ENCODE measurements at regions not wholly inside any gene's neighbourhood (a gene's known extent, or its start where the extent isn't known, plus 50 kb on each side); places are given as distances from the start of the nearest gene placed in this dataset.

DNA sequence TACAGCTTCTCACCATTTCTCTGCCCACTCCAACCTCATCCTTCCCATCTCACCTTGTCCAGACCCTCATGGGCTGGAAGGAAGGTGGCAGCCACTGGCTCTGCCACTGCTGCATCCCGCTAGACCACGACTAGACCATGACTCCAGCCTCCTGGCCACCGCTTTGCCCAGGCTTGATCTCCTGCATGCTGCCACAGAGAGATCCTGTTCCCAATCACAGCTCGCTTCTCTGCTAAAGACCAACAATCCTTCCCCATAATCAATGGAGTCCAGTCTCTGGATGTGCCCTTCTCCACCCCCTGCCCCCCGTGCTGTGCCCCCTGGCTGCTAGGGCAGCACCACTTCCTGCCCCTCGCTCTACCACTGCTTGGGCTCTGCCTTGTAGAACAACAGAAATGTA is 64.9 kb upstream of the DMRTB1 start:
- Histone ChIP-seq H4K20me1 (ENCODE audit: low read depth) (no peaks in the 10 kb centered on the region), H3K4me3 (no peak overlapping the region), H3K27me3 (no peaks in the 10 kb centered on the region), H3K36me3 (no peaks in the 10 kb centered on the region), H3K4me1 (peaks cover 10% of the 10 kb centered on the region), H2AFZ (replicated peaks) (no peak overlapping the region), H3K9ac (no peak overlapping the region), H3K9me3 (ENCODE audit: low read depth) (no peaks in the 10 kb centered on the region), H3K27ac (no peak overlapping the region), H3K4me2 (no peak overlapping the region), H3F3A (ENCODE audit: low read depth) (no peaks in the 10 kb centered on the region), H3K79me2 (ENCODE audit: low read depth) (no peaks in the 10 kb centered on the region)
- TF ChIP-seq, protein P1, sequence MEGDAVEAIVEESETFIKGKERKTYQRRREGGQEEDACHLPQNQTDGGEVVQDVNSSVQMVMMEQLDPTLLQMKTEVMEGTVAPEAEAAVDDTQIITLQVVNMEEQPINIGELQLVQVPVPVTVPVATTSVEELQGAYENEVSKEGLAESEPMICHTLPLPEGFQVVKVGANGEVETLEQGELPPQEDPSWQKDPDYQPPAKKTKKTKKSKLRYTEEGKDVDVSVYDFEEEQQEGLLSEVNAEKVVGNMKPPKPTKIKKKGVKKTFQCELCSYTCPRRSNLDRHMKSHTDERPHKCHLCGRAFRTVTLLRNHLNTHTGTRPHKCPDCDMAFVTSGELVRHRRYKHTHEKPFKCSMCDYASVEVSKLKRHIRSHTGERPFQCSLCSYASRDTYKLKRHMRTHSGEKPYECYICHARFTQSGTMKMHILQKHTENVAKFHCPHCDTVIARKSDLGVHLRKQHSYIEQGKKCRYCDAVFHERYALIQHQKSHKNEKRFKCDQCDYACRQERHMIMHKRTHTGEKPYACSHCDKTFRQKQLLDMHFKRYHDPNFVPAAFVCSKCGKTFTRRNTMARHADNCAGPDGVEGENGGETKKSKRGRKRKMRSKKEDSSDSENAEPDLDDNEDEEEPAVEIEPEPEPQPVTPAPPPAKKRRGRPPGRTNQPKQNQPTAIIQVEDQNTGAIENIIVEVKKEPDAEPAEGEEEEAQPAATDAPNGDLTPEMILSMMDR (IDR thresholded peaks at IDR 0.05): no peak
- no peak for TF ChIP-seq EZH2 (IDR thresholded peaks at IDR 0.05)
- TF ChIP-seq EZH2phosphoT487 (IDR thresholded peaks at IDR 0.05): no peak
- DNase-seq (ENCODE audit: low spot score): no peak
- Mint-ChIP-seq H3K9me3 (no peaks in the 10 kb centered on the region), H3K4me1 (peaks cover 43% of the 10 kb centered on the region), H3K27me3 (ENCODE audit: insufficient read depth, low read depth) (peaks cover 8% of the 10 kb centered on the region), H3K27ac (no peak overlapping the region), H3K4me3 (no peak overlapping the region), H3K36me3 (no peaks in the 10 kb centered on the region)

DNA sequence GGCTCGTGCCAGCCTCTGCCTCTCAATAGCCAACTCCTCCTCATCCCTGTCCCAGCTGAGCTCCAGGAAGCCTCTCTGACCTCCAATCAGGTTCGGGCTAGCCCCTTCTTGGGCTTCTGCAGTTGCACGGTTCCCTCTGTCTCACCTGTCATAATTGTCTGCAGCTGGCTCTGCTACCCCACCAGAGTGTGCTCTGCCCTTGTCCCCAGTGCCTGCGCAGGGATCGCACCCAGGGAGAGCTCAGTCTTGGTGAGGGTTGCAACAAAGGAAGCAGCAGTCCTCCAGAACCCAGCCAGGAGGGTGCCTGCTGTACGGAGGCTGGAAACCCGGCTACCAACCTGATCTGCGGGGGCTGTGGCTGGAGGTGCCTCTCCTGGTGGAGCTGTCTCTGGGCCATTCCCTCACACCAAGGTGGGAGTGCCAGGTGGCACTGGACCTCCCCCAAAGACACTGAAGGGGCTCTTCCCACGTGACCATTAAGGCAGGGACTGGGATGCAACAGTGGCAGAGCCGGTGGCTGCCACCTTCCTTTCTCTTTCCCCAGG is 63.5 kb upstream of the DMRTB1 start:
- Mint-ChIP-seq H3K9me3 (no peaks in the 10 kb centered on the region), H3K36me3 (no peaks in the 10 kb centered on the region), H3K4me3 (no peak overlapping the region), H3K27me3 (ENCODE audit: insufficient read depth, low read depth) (peaks cover 8% of the 10 kb centered on the region), H3K27ac (no peak overlapping the region), H3K4me1 (peaks cover 43% of the 10 kb centered on the region)
- H3K9ac ChIP-seq: no peak overlapping the region
- H2AFZ ChIP-seq (replicated peaks): peak overlapping the region; percentile 61
- no peak overlapping the region for H3K27ac ChIP-seq
- H3K79me2 ChIP-seq (ENCODE audit: low read depth): no peaks in the 10 kb centered on the region
- no peak for DNase-seq (ENCODE audit: low spot score)
- no peaks in the 10 kb centered on the region for H4K20me1 ChIP-seq (ENCODE audit: low read depth)
- H3K9me3 ChIP-seq (ENCODE audit: low read depth): no peaks in the 10 kb centered on the region
- no peak for TF ChIP-seq EZH2 (IDR thresholded peaks at IDR 0.05)
- TF ChIP-seq EZH2phosphoT487 (IDR thresholded peaks at IDR 0.05): no peak
- TF ChIP-seq, protein P1 (IDR thresholded peaks at IDR 0.05): no peak
- no peak overlapping the region for H3K4me2 ChIP-seq
- H3K4me1 ChIP-seq: peaks cover 10% of the 10 kb centered on the region
- H3F3A ChIP-seq (ENCODE audit: low read depth): no peaks in the 10 kb centered on the region
- no peak overlapping the region for H3K4me3 ChIP-seq
- H3K27me3 ChIP-seq: no peaks in the 10 kb centered on the region
- no peaks in the 10 kb centered on the region for H3K36me3 ChIP-seq

DNA sequence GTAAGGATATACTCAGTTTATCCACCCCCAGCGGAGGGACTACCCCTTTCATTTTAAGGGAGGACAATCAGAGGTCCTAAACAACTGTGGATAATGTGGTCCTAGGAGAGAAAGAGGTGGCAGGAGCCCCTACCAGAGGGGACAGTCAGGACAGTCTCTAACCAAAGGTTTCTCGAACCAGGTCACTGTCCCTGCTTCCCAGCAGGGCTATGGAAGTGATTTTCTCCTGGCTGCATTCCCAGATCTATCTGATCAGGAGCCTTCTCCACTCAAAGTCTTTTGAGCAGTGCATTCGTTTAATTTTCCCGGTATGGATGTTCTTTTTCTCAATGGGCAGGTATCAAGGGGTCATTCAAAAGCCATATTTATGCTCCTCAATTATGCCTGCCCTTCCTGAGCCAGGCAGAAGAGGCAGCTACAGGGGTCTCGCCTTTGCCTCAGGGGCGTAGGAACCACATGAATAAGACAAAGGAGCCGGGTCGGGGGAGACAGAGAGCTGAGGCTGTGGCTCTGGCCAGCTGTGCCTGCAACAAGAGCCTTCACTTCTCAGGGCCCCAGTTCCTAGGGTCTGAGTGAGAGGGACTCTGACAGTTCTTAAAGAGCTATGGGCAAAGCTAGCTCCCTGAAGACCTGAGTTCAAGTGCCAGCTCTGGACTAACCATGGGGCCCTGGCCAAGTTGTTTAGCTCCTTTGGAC is 62.5 kb upstream of the DMRTB1 start:
- H3K9me3 Mint-ChIP-seq: no peaks in the 10 kb centered on the region
- no peak overlapping the region for H3K27ac Mint-ChIP-seq
- TF ChIP-seq, protein P1 (IDR thresholded peaks at IDR 0.05): no peak
- no peak for TF ChIP-seq EZH2phosphoT487 (IDR thresholded peaks at IDR 0.05)
- H3K36me3 Mint-ChIP-seq: no peaks in the 10 kb centered on the region
- Histone ChIP-seq H3K9ac (no peak overlapping the region), H3K4me2 (peak overlapping the region; percentile 10), H3K27me3 (no peaks in the 10 kb centered on the region), H3K4me1 (peaks cover 10% of the 10 kb centered on the region), H3K79me2 (ENCODE audit: low read depth) (no peaks in the 10 kb centered on the region), H3K27ac (no peak overlapping the region), H3K9me3 (ENCODE audit: low read depth) (no peaks in the 10 kb centered on the region), H3K4me3 (no peak overlapping the region), H3K36me3 (no peaks in the 10 kb centered on the region), H4K20me1 (ENCODE audit: low read depth) (no peaks in the 10 kb centered on the region), H2AFZ (replicated peaks) (peak overlapping the region; percentile 44), H3F3A (ENCODE audit: low read depth) (no peaks in the 10 kb centered on the region)
- peaks cover 8% of the 10 kb centered on the region for H3K27me3 Mint-ChIP-seq (ENCODE audit: insufficient read depth, low read depth)
- H3K4me1 Mint-ChIP-seq: peaks cover 43% of the 10 kb centered on the region
- peak; percentile 42 for DNase-seq (ENCODE audit: low spot score)
- no peak overlapping the region for H3K4me3 Mint-ChIP-seq

All from neural progenitor cell (in vitro differentiated cells).